ENCODE measurements at regions not wholly inside any gene's neighbourhood (a gene's known extent, or its start where the extent isn't known, plus 50 kb on each side); places are given as distances from the start of the nearest gene placed in this dataset.

DNA sequence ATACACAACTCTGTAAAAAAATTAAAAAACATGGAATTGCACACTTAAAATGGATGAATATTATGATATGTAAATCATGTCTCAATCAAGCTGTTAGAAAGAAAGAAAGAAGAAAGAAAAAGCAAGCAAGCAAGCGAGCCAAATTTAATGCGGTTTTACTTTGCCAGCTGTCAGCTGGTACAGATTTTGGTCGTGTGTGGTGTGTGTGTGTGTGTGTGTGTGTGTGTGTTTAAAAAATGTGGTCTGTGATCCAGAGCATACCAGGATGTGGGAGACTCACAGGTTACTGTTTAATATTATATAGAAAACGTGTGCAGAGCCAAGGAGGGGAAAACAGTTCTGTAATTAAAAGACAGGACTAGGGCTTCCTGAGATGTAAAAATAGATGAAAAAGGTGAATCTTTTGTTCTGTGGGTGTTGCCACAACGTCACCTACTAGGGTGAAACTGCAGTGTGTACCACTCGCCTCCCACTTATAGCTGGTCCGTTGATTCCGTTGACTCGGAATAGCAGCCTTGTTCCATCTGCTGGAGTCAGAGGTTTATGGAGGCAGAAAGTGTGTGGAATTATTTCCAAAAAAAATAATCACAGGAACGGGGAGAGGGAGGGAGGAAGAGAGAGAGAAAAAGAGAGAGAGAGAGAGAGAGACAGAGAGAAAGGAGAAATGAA is 197.7 kb downstream of the BCAS1 start:
- no peak for TF ChIP-seq EZH2 (IDR thresholded peaks at IDR 0.05)
- no peak for TF ChIP-seq POLR2AphosphoS5 (IDR thresholded peaks at IDR 0.05; ENCODE audit: borderline replicate concordance, low read depth, low read length)

Data from SK-N-MC (cell line).